Neural cell (in vitro differentiated cells): ENCODE measurements at regions not wholly inside any gene's neighbourhood (a gene's known extent, or its start where the extent isn't known, plus 50 kb on each side); places are given as distances from the start of the nearest gene placed in this dataset.

Experiments used
- H2AFZ ChIP-seq: fragments of 200-600, 300-800 bp; sonication (generic), shearing (Covaris generic); 2 replicates; pipeline ENCODE4 v1.6.0; 2014; ENCODE audit warnings: low read depth, mild to moderate bottlenecking, antibody characterized with exemption, low read length, moderate library complexity
- H3F3A ChIP-seq: fragments of 200-600 bp; shearing (Covaris generic); 2 replicates; pipeline ENCODE4 v1.6.1; 2016; ENCODE audit warnings: mild to moderate bottlenecking, moderate library complexity, mixed read lengths, antibody characterized with exemption, low read length; ENCODE audit not compliant: insufficient read depth, poor library complexity, severe bottlenecking
- H3K27ac ChIP-seq: fragments of 200-600, 300-800 bp; sonication (generic), shearing (Covaris generic); 2 replicates; pipeline ENCODE4 v1.5.1; 2014; ENCODE audit warnings: mild to moderate bottlenecking, low read length, moderate library complexity
- H3K27me3 ChIP-seq: fragments of 300-800, 200-600 bp; sonication (generic), shearing (Covaris generic); 2 replicates; pipeline ENCODE4 v1.6.0; 2014; ENCODE audit warnings: mild to moderate bottlenecking, low read depth, low read length, moderate library complexity; ENCODE audit not compliant: insufficient read depth
- H3K36me3 ChIP-seq: fragments of 300-800, 200-600 bp; sonication (generic), shearing (Covaris generic); 2 replicates; pipeline ENCODE4 v1.5.1; 2014; ENCODE audit warnings: mild to moderate bottlenecking, antibody characterized with exemption, low read length, moderate library complexity; ENCODE audit not compliant: insufficient read depth
- H3K4me2 ChIP-seq: fragments of 300-800, 200-600 bp; sonication (generic), shearing (Covaris generic); 2 replicates; pipeline ENCODE4 v1.6.0; 2014; ENCODE audit warnings: mild to moderate bottlenecking, low read length
- H3K4me3 ChIP-seq: fragments of 300-800, 200-600 bp; sonication (generic), shearing (Covaris generic); 2 replicates; pipeline ENCODE4 v1.5.1; 2014; ENCODE audit warnings: mild to moderate bottlenecking, low read length, moderate library complexity
- H3K79me2 ChIP-seq: fragments of 200-600 bp; shearing (Covaris generic); replicated peaks from 2 replicates; pipeline ENCODE4 v1.6.0; 2014; ENCODE audit warnings: mild to moderate bottlenecking, low read length, moderate library complexity; ENCODE audit not compliant: insufficient read depth
- H3K9ac ChIP-seq: fragments of 300-800, 200-600 bp; sonication (generic), shearing (Covaris generic); 2 replicates; pipeline ENCODE4 v1.6.1; 2016; ENCODE audit warnings: mild to moderate bottlenecking, low read length, mixed read lengths
- H3K9me2 ChIP-seq: fragments of 200-600 bp; shearing (Covaris generic); 2 replicates; pipeline ENCODE4 v1.6.1; 2016; ENCODE audit warnings: mild to moderate bottlenecking, low read length, mixed read lengths; ENCODE audit not compliant: insufficient read depth
- H3K9me3 ChIP-seq: fragments of 200-600, 300-800 bp; sonication (generic), shearing (Covaris generic); 2 replicates; pipeline ENCODE4 v1.6.1; 2016; ENCODE audit warnings: mild to moderate bottlenecking, mixed run types, low read length, moderate library complexity, mixed read lengths
- H4K20me1 ChIP-seq: fragments of 200-600 bp; shearing (Covaris generic); 2 replicates; pipeline ENCODE4 v1.6.1; 2016; ENCODE audit warnings: mild to moderate bottlenecking, mixed run types; ENCODE audit not compliant: insufficient read depth
- EP300 ChIP-seq: fragments of 450-650 bp; conservative IDR thresholded peaks from 2 replicates; pipeline ENCODE4 v1.6.1; 2014; ENCODE audit warnings: antibody characterized with exemption, mild to moderate bottlenecking, moderate library complexity; ENCODE audit not compliant: poor library complexity, severe bottlenecking
- EZH2 ChIP-seq: fragments of 200-600, 300-800 bp; shearing (Covaris generic), sonication (generic); IDR thresholded peaks from 2 replicates; pipeline ENCODE4 v1.6.1; 2014; ENCODE audit warnings: antibody characterized with exemption, low read length, borderline replicate concordance, mild to moderate bottlenecking; ENCODE audit not compliant: insufficient read depth, poor library complexity, severe bottlenecking
- MXI1 ChIP-seq: fragments of 450-650 bp; conservative IDR thresholded peaks from 2 replicates; pipeline ENCODE4 v1.6.1; 2014; ENCODE audit warnings: antibody characterized with exemption, mild to moderate bottlenecking; ENCODE audit not compliant: poor library complexity, severe bottlenecking
- POLR2AphosphoS5 ChIP-seq: IDR thresholded peaks from 2 replicates; pipeline ENCODE4 v1.6.1; 2012
- RAD21 ChIP-seq: fragments of 450-650 bp; conservative IDR thresholded peaks from 2 replicates; pipeline ENCODE4 v1.6.1; 2014; ENCODE audit warnings: antibody characterized with exemption, mild to moderate bottlenecking, moderate library complexity
- SMC3 ChIP-seq: fragments of 450-650 bp; conservative IDR thresholded peaks from 2 replicates; pipeline ENCODE4 v1.6.1; 2014; ENCODE audit warnings: antibody characterized with exemption, mild to moderate bottlenecking, moderate library complexity; ENCODE audit not compliant: poor library complexity
- TAF1 ChIP-seq: IDR thresholded peaks from 2 replicates; pipeline ENCODE4 v1.6.1; 2012; ENCODE audit warnings: low read depth
- TF ChIP-seq, protein P1 (sequence below): fragments of 450-650 bp; IDR thresholded peaks from 2 replicates; pipeline ENCODE4 v1.5.1; 2014; ENCODE audit warnings: antibody characterized with exemption, mild to moderate bottlenecking, moderate library complexity; ENCODE audit not compliant: poor library complexity, severe bottlenecking
- TF ChIP-seq, protein P2 (sequence below): IDR thresholded peaks from 2 replicates; pipeline ENCODE4 v1.6.1; 2012; ENCODE audit warnings: borderline replicate concordance

DNA sequence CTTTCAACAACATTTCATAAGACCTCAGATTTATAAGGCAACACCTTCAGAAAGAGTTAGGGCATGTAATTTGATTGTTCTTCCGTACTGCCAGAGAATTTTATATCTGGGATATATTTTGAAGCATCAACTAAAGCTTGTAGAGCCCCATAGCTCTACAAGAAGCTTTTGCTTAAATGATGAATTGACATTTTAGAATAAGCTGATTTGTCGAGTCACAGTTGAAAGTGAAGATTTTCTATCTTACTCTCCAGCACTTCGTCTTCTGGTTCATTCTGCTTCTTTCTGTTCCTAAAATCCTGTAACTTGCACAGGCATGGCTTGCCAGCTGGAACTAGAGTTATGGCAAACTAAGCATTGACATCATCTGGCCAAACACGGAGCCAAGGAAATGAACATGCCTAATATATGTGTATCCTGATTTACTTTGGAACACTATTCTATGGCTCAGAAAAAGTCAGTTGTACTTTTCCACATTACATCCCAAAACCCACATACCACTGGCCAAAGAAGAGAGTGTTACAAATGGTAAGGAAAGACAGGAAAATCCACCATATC, 68.6 kb upstream of the MAST4 start:
- H3K9me2 ChIP-seq: no peaks in the 10 kb centered on the region
- no peaks in the 10 kb centered on the region for H4K20me1 ChIP-seq
- no peaks in the 10 kb centered on the region for H3K9me3 ChIP-seq
- H3K27me3 ChIP-seq: no peaks in the 10 kb centered on the region
- no peak overlapping the region for H3K9ac ChIP-seq
- TF ChIP-seq EP300 (no peak), EZH2 (no peak), POLR2AphosphoS5 (no peak), SMC3 (no peak), TAF1 (no peak), RAD21 (no peak), MXI1 (no peak)
- TF ChIP-seq, protein P1, sequence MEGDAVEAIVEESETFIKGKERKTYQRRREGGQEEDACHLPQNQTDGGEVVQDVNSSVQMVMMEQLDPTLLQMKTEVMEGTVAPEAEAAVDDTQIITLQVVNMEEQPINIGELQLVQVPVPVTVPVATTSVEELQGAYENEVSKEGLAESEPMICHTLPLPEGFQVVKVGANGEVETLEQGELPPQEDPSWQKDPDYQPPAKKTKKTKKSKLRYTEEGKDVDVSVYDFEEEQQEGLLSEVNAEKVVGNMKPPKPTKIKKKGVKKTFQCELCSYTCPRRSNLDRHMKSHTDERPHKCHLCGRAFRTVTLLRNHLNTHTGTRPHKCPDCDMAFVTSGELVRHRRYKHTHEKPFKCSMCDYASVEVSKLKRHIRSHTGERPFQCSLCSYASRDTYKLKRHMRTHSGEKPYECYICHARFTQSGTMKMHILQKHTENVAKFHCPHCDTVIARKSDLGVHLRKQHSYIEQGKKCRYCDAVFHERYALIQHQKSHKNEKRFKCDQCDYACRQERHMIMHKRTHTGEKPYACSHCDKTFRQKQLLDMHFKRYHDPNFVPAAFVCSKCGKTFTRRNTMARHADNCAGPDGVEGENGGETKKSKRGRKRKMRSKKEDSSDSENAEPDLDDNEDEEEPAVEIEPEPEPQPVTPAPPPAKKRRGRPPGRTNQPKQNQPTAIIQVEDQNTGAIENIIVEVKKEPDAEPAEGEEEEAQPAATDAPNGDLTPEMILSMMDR: no peak
- TF ChIP-seq, protein P2, sequence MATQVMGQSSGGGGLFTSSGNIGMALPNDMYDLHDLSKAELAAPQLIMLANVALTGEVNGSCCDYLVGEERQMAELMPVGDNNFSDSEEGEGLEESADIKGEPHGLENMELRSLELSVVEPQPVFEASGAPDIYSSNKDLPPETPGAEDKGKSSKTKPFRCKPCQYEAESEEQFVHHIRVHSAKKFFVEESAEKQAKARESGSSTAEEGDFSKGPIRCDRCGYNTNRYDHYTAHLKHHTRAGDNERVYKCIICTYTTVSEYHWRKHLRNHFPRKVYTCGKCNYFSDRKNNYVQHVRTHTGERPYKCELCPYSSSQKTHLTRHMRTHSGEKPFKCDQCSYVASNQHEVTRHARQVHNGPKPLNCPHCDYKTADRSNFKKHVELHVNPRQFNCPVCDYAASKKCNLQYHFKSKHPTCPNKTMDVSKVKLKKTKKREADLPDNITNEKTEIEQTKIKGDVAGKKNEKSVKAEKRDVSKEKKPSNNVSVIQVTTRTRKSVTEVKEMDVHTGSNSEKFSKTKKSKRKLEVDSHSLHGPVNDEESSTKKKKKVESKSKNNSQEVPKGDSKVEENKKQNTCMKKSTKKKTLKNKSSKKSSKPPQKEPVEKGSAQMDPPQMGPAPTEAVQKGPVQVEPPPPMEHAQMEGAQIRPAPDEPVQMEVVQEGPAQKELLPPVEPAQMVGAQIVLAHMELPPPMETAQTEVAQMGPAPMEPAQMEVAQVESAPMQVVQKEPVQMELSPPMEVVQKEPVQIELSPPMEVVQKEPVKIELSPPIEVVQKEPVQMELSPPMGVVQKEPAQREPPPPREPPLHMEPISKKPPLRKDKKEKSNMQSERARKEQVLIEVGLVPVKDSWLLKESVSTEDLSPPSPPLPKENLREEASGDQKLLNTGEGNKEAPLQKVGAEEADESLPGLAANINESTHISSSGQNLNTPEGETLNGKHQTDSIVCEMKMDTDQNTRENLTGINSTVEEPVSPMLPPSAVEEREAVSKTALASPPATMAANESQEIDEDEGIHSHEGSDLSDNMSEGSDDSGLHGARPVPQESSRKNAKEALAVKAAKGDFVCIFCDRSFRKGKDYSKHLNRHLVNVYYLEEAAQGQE: no peak
- H3K36me3 ChIP-seq: no peaks in the 10 kb centered on the region
- H3K27ac ChIP-seq: no peak overlapping the region
- H3F3A ChIP-seq: no peaks in the 10 kb centered on the region
- H3K79me2 ChIP-seq: no peaks in the 10 kb centered on the region
- no peak overlapping the region for H3K4me2 ChIP-seq
- no peak overlapping the region for H2AFZ ChIP-seq
- H3K4me3 ChIP-seq: no peak overlapping the region

DNA sequence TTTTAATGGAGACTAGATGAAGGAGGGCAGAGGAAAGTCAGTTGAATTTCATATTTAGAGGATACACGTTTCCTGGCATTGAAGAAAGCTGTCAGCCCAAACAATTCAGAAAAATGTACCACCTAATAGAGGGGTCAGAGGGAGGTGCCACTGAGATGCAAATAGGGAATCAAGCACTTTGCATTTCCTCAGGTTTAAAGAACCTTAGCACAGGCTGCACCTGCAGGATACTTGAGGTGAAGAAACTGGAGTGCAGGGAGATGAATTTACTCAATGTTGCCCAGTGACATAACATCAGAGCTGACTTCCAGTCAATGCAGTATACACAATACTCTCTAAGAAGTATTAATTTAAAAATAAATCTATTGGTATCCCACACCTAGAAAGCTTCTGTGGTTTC, 67.0 kb upstream of the MAST4 start:
- Histone ChIP-seq H3F3A (no peaks in the 10 kb centered on the region), H2AFZ (no peak overlapping the region), H3K27ac (no peak overlapping the region), H3K9ac (no peak overlapping the region), H3K9me2 (no peaks in the 10 kb centered on the region), H3K4me3 (no peak overlapping the region), H3K36me3 (no peaks in the 10 kb centered on the region), H3K79me2 (no peaks in the 10 kb centered on the region), H3K4me2 (no peak overlapping the region), H3K9me3 (no peaks in the 10 kb centered on the region), H4K20me1 (no peaks in the 10 kb centered on the region), H3K27me3 (no peaks in the 10 kb centered on the region)
- no peak for TF ChIP-seq SMC3
- TF ChIP-seq POLR2AphosphoS5: no peak
- TF ChIP-seq EZH2: no peak
- no peak for TF ChIP-seq TAF1
- TF ChIP-seq, protein P1: no peak
